ENCODE measurements at regions not wholly inside any gene's neighbourhood (a gene's known extent, or its start where the extent isn't known, plus 50 kb on each side); places are given as distances from the start of the nearest gene placed in this dataset.

DNA sequence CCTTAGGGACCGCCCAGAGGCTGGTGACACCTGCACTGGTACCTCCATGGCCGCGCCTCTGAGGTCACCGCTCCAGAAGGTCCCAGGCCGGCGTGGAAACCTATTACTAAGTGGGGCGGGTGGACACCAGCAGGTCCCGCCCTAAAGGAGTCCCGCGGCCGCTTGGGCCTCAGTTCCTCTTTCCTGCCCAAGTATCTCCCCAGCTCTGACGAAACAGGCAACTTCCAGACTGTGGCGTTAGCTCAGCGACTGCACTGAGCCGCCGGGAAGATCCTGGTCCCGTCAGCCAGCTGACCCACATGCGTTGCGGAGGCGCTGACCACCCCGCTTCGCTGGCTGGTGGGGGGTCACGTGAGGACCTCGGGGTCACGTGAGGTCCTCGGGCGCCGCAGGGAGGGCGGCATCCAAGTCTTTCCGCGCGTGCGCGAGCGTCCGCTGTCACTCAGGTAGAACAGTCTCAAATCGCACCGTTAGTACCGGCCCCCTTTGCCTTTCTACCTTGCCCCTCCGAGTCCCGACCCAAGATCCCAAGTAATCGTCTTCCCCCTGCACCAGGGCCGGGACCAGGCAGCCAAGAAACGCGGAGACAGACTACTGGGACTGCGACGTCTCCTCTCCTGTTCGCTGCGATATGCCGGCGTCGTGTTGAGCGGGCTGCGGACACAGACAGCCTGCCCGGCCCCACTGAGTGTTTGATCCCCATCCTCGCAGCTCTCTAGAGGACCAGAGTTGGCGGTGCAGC lies 53.7 kb upstream of the KDM4C start:
- Histone ChIP-seq H3K4me2 (peak overlapping the region; percentile 56), H3K4me3 (IDR thresholded peaks at IDR 0.05; ENCODE audit: insufficient read depth, low read depth, low read length) (no peak overlapping the region), H4K20me1 (ENCODE audit: insufficient read depth) (no peaks in the 10 kb centered on the region), H3K79me2 (ENCODE audit: insufficient read depth, low read depth) (no peaks in the 10 kb centered on the region), H2AFZ (ENCODE audit: low read depth) (peak overlapping the region; percentile 99), H3K27ac (peak overlapping the region; percentile 68), H3K27me3 (ENCODE audit: insufficient read depth, low read depth) (no peaks in the 10 kb centered on the region), H3K9ac (peak overlapping the region; percentile 85), H3K36me3 (ENCODE audit: insufficient read depth) (no peaks in the 10 kb centered on the region), H3K4me1 (ENCODE audit: low read depth, poor library complexity, severe bottlenecking) (peaks cover 6% of the 10 kb centered on the region)
- TF ChIP-seq, protein P1, sequence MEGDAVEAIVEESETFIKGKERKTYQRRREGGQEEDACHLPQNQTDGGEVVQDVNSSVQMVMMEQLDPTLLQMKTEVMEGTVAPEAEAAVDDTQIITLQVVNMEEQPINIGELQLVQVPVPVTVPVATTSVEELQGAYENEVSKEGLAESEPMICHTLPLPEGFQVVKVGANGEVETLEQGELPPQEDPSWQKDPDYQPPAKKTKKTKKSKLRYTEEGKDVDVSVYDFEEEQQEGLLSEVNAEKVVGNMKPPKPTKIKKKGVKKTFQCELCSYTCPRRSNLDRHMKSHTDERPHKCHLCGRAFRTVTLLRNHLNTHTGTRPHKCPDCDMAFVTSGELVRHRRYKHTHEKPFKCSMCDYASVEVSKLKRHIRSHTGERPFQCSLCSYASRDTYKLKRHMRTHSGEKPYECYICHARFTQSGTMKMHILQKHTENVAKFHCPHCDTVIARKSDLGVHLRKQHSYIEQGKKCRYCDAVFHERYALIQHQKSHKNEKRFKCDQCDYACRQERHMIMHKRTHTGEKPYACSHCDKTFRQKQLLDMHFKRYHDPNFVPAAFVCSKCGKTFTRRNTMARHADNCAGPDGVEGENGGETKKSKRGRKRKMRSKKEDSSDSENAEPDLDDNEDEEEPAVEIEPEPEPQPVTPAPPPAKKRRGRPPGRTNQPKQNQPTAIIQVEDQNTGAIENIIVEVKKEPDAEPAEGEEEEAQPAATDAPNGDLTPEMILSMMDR (conservative IDR thresholded peaks at IDR 0.05; ENCODE audit: low read depth, low read length) = no peak

DNA sequence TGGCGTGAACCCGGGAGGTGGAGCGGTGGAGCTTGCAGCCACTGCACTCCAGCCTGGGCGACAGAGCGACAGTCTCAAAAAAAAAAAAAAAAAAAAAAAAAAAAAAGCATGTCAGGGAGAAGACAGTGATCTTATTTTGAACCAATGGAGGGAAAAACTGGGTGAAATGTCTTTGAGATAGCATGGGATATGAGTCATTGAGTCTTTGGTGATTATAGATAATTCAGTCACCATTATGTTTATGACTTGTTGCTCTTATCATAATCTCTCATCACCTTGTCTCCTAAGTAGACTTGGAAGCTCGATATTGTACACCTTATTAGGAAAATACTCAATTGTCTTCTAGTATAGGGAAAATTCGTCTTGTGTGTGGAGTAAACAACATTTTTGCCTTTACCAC lies 55.1 kb upstream of the KDM4C start:
- Histone ChIP-seq H4K20me1 (ENCODE audit: insufficient read depth) (no peaks in the 10 kb centered on the region), H3K36me3 (ENCODE audit: insufficient read depth) (no peaks in the 10 kb centered on the region), H2AFZ (ENCODE audit: low read depth) (peak overlapping the region; percentile 99; the same call in 1 of the 2 replicates), H3K9ac (no peak overlapping the region), H3K4me1 (ENCODE audit: low read depth, poor library complexity, severe bottlenecking) (peaks cover 6% of the 10 kb centered on the region), H3K4me3 (IDR thresholded peaks at IDR 0.05; ENCODE audit: insufficient read depth, low read depth, low read length) (no peak overlapping the region), H3K79me2 (ENCODE audit: insufficient read depth, low read depth) (no peaks in the 10 kb centered on the region), H3K27ac (no peak overlapping the region), H3K27me3 (ENCODE audit: insufficient read depth, low read depth) (no peaks in the 10 kb centered on the region), H3K4me2 (no peak overlapping the region)
- TF ChIP-seq, protein P1 (conservative IDR thresholded peaks at IDR 0.05; ENCODE audit: low read depth, low read length) = no peak

DNA sequence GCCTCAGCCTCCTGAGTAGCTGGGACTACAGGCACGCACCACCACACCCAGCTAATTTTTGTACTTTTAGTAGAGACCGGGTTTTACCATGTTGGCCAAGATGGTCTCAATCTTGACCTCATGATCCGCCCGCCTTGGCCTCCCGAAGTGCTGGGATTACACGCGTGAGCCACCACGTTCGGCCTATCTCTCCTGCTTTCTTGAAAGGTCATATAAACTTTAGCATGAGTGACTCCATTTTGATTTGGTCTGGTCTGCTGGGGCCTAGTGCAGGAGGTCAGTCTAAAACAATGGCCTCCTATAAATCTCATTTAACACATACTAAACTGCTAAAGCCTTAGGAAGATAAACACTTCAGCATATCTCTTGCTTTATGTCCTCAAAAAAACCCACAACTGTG lies 50.6 kb upstream of the GLDC start:
- H3K4me2 ChIP-seq = no peak overlapping the region
- no peaks in the 10 kb centered on the region for H3K36me3 ChIP-seq (ENCODE audit: insufficient read depth)
- H3K4me3 ChIP-seq (IDR thresholded peaks at IDR 0.05; ENCODE audit: insufficient read depth, low read depth, low read length) = no peak overlapping the region
- no peaks in the 10 kb centered on the region for H4K20me1 ChIP-seq (ENCODE audit: insufficient read depth)
- H3K4me1 ChIP-seq (ENCODE audit: low read depth, poor library complexity, severe bottlenecking) = no peaks in the 10 kb centered on the region
- H2AFZ ChIP-seq (ENCODE audit: low read depth) = no peak overlapping the region
- H3K27ac ChIP-seq = no peak overlapping the region
- no peak overlapping the region for H3K9ac ChIP-seq
- H3K79me2 ChIP-seq (ENCODE audit: insufficient read depth, low read depth) = no peaks in the 10 kb centered on the region
- no peaks in the 10 kb centered on the region for H3K27me3 ChIP-seq (ENCODE audit: insufficient read depth, low read depth)
- TF ChIP-seq, protein P1 (conservative IDR thresholded peaks at IDR 0.05; ENCODE audit: low read depth, low read length) = no peak

DNA sequence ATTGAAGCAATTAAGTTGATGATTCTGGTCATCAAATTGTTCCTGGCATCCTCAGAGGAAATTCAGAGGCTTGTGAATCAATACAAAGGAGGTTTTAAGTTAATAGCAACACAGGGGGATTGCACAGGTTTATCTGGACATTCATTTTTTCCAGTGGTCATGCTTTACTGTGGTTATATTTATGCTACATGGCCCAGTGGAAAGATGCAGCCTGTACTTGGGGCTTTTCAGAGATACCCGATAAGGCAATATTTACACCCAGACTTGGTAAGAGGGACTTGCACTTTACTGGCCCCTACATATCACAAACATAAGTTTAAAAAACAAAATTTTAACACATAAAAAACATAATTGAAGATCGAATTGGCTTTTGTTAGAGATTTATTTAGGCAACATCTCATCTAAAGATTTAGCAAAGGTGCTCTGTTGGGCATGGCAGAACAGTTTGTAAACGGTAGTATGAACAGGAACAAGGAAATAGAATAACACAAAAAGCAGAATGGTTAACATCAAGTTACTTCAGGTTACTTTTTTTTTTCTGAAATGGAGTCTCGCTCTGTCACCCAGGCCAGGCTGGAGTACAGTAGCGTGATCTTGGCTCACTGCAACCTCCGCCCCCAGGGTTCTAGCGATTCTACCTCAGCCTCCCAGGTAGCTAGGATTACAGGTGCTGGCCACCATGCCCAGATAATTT lies 49.7 kb upstream of the GLDC start:
- no peak overlapping the region for H3K9ac ChIP-seq
- H3K27me3 ChIP-seq (ENCODE audit: insufficient read depth, low read depth) = no peaks in the 10 kb centered on the region
- no peaks in the 10 kb centered on the region for H3K4me1 ChIP-seq (ENCODE audit: low read depth, poor library complexity, severe bottlenecking)
- H3K27ac ChIP-seq = no peak overlapping the region
- TF ChIP-seq, protein P1 (conservative IDR thresholded peaks at IDR 0.05; ENCODE audit: low read depth, low read length) = no peak
- H3K4me3 ChIP-seq (IDR thresholded peaks at IDR 0.05; ENCODE audit: insufficient read depth, low read depth, low read length) = no peak overlapping the region
- H3K36me3 ChIP-seq (ENCODE audit: insufficient read depth) = no peaks in the 10 kb centered on the region
- H4K20me1 ChIP-seq (ENCODE audit: insufficient read depth) = no peaks in the 10 kb centered on the region
- H3K79me2 ChIP-seq (ENCODE audit: insufficient read depth, low read depth) = no peaks in the 10 kb centered on the region
- no peak overlapping the region for H2AFZ ChIP-seq (ENCODE audit: low read depth)
- no peak overlapping the region for H3K4me2 ChIP-seq
